SKM-1 treated with dmso at 0.1 percent for 144 hours (cell line): ENCODE measurements at regions not wholly inside any gene's neighbourhood (a gene's known extent, or its start where the extent isn't known, plus 50 kb on each side); places are given as distances from the start of the nearest gene placed in this dataset.

Source experiments
- DNase-seq: peaks from one replicate; lab custom pipeline; 2025; ENCODE audit not compliant: unreplicated experiment; lab: John Stamatoyannopoulos, UW

- DNase-seq, result no peak
Measured at GRCh38 chr4:155522201-155522600, 144.4 kb upstream of the GUCY1A1 start.

DNA sequence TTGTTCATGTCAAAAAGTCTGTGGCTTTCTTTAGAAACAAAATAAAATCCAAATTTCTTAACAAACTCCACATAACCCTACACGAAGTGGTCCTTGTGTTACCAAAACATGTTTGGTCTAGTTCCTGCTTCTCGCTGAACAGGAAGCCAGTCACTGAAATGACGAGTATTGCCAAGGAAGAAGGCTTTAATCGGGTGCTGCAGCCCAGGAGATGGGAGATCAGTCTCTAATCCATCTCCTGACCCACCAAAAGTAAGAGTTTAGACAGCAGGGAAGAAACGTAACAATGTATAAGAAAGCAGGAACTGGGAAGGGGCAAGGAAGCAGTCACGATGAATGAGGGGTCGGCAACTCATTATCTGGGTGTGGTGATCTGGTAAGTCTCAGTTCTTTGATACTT is 144.6 kb upstream of the MAP9 start:
- DNase-seq, result no peak

GRCh38 chr4:155515444-155516075 is 138.8 kb upstream of the MAP9 start:
- no peak for DNase-seq

GRCh38 chr4:155514628-155515027 is 137.9 kb upstream of the MAP9 start:
- no peak for DNase-seq

DNA sequence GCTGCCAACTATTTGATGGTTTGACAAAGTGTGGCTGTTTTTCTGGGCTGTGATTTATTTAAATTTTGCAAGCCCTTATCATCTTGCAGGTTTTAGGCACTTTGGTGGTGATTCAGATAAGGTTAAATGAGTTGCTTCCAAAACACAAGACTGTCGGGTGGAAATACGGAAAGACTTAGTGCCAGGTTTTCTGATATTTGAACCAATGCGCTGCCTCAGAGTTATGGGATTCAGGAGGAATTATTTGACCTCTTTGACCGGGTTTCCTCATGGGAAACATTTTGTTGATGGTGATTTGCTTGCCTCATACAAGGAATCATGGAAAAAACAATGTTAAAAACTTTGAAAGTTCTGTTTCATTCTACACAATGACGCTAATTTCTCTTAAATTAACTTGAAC is 136.1 kb upstream of the MAP9 start:
- no peak for DNase-seq

DNA sequence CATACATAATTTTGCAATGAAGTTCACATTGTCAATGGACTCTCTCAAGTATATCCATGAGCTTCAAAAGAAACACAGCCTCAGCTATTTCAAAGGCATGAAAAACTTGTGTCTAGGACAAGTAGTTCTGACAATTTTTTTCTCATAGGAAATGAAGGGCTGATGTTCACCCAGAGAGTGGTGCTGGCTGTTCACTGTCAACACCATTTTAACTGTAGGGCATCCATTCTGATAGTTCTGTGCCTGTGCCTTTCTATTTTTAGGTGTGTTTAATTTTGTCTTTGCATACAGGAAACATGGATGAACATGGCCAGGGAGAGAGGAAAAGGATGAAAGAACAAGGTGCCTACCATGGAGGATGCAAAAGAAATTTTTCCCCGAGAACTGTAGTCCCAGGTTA is 135.3 kb upstream of the MAP9 start:
- no peak for DNase-seq

GRCh38 chr4:155510771-155511170 is 134.0 kb upstream of the MAP9 start:
- DNase-seq, result no peak

DNA sequence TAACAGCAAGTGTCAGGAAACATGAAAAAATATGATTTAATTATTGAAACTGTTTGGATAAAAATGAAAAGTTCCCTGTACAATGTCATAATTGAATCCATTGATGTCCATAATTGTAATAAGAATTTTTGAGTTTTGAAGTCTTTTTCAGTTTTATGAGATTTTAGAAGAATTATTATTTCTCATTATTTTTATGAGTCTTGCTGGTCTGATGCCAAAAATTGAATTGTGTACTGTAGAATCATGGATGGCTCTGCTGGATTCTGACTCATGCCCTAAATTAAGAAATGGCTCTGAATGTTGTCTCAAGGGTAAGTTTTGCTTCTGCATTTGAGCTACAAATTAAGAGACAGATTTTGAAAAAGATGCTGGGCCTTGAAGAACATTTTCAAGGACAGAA is 132.8 kb upstream of the MAP9 start:
- no peak for DNase-seq

DNA sequence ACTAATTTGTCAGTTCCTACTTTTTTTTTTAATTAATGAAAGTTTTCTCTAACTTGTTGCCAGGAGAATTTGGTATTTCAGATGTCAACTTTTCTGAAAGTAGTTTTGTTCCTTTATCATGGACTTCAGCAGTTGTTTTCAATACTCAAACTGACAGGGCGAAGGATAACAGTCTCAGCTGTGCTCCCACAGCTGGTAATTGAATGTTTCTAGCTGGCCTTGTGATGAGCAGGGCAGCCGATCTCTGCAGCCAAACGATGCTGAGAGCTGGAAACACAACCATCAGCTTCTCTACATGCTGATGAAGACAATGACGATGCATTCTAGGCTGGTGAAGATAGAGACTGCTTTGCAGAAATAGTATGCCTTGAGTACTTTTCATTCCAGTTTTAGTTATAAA is 130.0 kb upstream of the MAP9 start:
- DNase-seq, result no peak

- DNase-seq, result no peak
Measured at GRCh38 chr4:155505321-155505720, 128.6 kb upstream of the MAP9 start.

DNA sequence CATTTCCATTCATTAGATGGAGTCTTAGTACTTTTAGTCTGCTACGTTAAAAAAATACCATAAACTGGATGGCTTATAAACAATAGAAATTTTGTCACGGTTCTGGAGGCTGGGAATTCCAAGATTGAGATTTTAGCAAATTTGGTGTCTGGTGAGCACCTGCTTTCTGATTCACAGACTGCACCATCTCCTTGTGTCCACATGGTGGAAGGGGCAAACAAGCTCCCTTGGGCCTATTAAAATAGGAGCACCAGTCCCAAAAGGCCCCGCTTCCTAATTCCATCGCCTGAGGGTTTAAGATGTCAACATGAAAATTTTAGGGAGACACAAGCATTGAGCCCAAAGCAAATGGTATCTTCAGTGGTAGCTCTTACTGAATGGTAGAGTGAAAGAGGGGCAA is 120.5 kb upstream of the MAP9 start:
- no peak for DNase-seq

DNA sequence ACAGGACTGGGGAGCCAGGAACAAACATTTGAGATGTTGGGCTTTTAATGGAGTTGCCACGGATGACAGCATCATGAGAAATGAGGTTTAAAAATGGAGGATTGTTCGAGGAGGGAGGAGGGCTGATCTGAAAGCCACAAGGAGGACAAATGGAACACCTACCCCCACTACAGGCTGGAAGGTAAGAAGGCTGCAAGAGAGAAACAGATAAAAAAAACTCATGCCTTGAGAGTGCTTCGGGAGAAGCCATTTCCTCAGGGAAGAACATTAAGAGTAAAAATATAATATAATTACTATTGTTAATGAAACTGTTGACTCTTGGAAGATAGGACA is 119.5 kb upstream of the MAP9 start:
- no peak for DNase-seq

DNA sequence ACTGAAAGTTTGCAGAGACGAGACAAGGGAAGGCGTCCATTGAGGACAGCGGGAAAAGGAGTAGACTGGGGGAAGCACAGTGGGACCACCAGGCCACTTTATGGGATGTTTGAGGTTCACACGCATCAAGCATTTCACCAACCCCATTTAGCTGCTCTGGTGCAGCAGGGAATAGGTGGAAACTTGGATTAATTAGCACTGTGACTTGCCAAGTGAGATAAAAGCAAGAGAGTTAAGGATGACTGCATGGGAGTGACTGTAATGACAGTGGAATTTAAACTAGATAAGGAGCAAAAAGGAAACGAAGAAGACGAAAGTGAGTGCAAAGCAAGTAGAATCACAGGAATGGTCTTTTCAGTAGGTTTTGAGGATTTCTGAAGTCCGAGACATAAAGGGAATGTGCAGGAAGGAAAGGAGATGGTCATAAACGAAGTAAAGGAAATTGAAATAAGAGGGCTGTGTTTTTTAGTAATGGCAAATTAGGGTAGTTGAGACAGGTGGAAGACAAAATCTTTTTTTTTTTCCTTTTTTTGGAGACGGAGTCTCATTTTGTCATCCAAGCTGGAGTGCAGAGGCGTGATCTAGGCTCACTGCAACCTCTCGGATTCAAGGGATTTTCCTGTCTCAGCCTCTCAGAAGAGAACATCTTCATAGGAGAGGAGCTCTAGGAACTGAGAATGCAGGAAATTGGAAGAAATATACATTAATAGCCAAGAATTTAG is 119.0 kb upstream of the MAP9 start:
- no peak for DNase-seq

- DNase-seq, result no peak
Measured at GRCh38 chr4:155494037-155494718, 117.4 kb upstream of the MAP9 start.

DNA sequence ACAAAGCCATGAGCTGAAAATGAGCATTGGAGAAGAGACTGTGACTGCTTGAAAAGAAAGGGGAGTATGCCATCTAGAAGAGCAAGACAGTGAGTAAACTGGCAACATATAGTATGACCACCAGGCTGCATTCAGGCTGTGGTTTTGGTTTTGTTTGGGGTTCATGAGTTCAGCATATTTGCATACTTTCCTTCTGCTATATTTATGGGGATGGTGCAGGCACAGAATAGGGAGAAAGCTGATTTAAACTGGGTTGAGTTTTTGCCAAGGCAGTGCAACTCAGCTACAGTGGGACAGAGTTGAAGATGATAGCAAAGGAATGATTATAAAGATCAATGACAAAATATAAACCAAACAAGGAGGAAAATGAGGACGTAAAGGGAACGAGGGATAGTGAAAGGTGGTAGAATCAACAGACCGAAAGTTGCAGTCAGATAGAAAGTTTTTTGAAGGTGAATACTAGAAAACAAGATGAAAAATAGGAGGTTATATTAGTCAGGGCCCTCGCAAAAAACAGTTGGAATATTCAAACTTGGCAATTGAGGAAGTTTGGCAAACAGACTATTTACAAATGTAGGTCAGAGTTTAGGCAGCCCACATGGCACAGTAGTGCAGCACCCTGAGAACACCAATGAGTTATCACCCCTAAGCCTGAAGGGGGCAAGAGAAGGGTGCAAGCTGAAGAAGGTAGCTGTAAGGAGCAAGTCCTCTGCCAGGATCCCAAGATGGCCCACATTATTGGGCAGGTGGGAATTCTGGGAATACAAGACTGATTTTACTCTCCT is 114.8 kb upstream of the MAP9 start:
- DNase-seq, result no peak

GRCh38 chr4:155489271-155489670 is 112.5 kb upstream of the MAP9 start:
- no peak for DNase-seq

DNA sequence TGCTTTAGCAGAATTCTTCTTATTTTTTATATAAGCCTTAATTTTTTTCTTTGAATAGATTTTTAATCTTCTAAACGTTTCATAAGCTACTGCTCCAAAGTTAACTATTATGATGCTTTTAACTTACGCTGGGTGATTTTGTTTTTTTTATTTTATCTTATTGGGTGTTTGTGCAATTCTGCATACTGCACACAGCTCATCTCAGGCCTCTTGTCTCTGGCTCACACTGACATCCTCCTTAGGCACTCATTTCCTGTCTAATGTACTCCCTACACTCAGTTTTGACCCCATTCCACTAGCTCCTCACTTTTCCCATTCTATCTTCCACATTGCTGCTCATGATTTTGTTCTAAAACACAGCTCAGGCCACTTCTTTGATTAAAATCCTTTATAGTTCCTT is 111.9 kb upstream of the MAP9 start:
- no peak for DNase-seq

DNA sequence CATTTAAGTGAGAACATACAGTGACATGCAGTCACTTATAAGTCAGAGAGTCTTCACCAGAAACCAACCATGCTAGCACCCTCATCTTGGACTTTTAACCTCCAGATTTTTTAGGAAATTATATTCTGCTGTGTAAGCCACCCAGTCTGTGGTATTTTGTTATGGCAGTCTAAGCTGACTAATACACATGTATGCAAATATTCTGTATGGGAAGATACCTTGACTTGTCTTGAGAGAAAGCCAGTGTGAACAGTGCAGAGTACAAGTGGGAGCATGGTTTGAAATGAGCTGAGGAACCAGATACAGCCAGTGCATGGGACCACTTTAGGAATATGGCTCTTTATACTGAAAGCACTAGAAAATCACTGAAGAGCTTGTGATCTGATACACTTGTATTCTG is 110.4 kb upstream of the MAP9 start:
- DNase-seq, result no peak

GRCh38 chr4:155481150-155481549 is 104.4 kb upstream of the MAP9 start:
- DNase-seq, result no peak

DNA sequence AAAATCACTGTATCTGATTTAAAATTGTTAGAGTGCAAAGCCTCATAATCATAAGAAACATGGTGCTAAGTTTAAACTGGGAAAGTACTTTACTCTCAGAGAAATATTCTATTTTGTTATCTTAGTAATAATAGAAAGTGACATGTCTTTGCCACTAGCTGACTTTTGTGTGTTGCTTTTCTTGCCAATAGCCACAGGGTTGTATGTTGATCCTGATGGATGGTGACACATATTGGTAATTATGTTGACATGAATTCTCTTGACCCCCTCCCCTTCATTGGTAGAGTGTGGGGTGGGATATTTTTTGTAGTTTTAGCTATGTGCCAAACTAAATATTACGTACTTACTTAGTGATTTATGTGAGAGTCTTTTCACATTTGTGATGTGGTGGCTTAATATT is 103.1 kb upstream of the MAP9 start:
- no peak for DNase-seq

GRCh38 chr4:155478336-155478835 is 101.6 kb upstream of the MAP9 start:
- DNase-seq, result no peak

DNA sequence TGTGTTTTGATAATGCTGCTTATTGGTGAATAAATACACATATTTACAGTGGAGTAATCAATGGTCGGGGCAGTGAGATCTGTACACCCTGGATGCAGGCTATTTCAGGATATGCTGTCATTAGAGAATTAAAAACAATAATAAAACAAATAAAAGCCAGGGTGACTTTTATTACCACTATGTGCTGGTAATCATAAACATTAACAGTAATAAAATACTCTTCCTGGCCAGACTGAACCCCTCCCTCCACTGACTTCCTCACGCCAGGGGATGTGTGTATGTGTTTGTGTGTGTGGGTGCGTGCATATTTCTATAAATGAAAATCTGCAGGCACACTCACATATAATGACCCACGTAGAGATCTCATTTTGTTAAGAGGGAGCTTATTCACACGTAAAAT is 98.0 kb upstream of the MAP9 start:
- no peak for DNase-seq
